GF-D8 (cell line): ENCODE measurements at regions not wholly inside any gene's neighbourhood (a gene's known extent, or its start where the extent isn't known, plus 50 kb on each side); places are given as distances from the start of the nearest gene placed in this dataset.
"Not testable (repeated sequence)": the region's sequence is repeated elsewhere in the genome, so short reads cannot be mapped to it uniquely, and the experiment has no call there.

Experiments
- DNase-seq: peaks from one replicate; lab custom pipeline; 2025; lab: John Stamatoyannopoulos, UW

DNA sequence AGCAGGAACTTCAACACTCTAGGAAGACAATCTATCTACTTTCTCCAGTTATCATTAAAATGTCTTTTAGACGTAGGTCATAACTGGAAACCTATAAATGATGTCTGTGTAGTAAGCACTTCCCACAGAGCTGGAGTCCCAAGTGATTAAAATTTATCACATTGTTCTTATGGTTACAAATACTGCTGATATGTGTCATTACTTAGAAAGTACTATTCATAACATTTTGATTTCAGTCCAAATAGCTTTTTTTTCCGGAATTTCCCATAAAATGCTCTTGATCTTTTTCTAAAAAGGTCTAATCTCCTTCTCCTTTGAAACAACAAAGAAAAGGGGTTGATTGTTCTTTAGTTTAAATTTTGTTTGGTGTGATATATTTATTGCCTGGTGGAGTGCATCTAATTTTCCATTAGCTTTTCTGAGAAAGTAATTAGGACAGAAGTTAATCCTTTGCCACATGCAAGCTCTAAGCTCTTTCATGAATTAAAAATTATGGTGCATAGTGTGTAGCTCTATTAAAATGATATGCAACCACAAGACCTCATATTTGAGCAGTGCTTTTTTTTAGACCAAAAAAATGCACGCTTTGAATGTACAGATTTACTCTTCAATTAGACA lies 132.7 kb upstream of the TCF21 start:
- DNase-seq: no peak

GRCh38 chr6:133757335-133757734 lies 131.6 kb upstream of the TCF21 start:
- no peak for DNase-seq

DNA sequence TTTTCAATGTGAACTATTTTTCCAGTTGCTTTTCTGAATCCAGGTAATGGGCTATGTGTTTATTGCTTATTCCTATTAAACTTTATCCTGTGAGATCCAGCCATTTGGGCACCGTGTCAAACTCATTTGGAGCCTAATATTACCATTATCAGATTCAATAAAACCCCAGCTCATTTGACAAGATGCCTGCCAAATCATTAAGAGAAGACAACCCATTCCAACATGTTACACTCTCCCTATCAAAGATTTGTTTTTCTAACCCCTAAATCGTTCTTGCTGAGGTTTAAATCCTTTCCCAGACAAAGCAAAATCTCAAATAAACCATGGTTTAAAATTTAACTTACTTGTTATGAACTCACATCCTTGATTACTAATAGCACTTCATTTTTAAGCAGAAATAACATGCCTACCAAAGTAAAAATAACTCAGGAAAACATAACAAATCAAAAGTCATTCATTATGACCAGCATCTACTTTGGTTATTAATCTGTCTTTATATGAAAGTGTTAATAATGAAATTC lies 130.0 kb upstream of the TCF21 start:
- no peak for DNase-seq

GRCh38 chr6:133759524-133759923 lies 129.4 kb upstream of the TCF21 start:
- no peak for DNase-seq

DNA sequence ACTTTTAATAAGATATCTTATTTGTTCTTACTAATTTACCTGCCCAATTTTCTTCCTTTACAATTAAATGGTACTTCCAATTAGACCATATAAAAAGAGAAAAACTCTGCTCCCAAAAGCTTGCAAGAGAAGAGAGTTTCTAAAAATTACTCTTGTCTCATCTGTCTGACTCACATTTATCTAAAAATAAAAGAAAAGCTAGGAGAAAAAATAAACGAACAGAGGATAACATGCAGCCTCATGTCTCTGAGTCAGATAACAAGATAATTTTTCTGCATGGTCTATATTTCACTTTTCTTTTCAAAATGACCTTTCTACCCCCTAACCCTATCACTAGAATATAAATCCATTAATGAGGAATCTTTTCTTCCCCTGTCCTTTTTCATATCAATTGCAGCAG lies 127.2 kb upstream of the TCF21 start:
- DNase-seq: no peak

DNA sequence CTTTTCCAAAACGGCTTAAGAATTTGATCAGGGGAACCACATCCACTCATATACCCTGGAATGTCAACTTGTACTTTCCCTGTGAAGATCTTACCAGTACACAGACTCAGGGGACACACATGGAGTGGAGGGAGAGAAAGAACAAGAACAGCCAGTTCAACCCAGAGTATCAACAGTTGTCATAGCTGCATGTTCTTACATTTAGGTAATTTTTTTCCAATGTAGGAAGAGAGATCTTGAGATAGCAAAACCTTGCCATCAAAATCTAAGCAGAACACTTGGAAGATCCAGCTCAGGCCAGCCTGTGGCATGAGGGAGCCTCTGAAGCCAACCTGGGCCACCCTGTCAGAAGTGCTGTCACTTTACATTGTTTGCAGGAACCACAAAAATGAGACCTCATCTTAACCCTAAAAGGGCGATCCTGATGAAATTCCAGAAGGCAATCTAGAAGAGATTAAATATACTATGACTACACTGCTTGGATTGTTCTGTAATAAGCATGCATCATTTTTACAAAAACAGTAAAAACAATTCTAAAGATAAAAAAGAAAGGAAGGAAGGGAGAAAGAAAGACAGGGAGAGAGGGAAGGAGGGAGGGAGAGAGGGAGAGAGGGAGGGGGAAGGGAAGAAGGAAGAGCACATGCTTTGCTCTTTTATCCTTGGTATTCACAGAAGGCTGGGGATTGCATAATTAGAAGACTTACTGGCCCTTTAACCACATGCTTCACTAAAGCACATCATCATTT lies 124.7 kb upstream of the TCF21 start:
- DNase-seq: no peak

- DNase-seq: no peak
Measured at GRCh38 chr6:133764754-133765208, 124.1 kb upstream of the TCF21 start.

- no peak for DNase-seq
Measured at GRCh38 chr6:133767357-133767970, 121.4 kb upstream of the TCF21 start.

- DNase-seq: no peak
Measured at GRCh38 chr6:133768656-133769295, 120.1 kb upstream of the TCF21 start.

GRCh38 chr6:133769463-133769862 lies 119.5 kb upstream of the TCF21 start:
- no peak for DNase-seq

- DNase-seq: no peak
Measured at GRCh38 chr6:133772567-133772966, 116.3 kb upstream of the TCF21 start.

GRCh38 chr6:133773776-133774175 lies 115.1 kb upstream of the TCF21 start:
- no peak for DNase-seq

DNA sequence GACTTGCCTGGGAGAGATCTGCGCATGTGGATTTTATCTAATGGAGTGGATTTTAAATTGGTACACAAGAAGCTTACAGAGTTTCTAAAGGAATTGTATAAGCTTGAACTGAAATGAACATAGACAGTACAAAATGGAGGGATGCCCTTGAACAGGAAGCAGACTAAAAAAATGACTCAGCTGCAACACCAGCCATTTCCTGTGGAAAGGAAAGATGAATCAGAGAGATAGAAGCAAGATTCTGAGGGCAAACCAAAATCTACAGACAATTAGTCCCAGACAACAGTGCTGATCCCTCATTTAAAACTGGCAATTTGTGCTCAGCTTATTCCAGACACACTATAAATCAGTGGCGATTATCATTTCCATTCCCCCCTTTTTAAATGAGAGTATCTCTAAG lies 114.6 kb upstream of the TCF21 start:
- DNase-seq: no peak

GRCh38 chr6:133778414-133779130 lies 110.3 kb upstream of the TCF21 start:
- no peak for DNase-seq

DNA sequence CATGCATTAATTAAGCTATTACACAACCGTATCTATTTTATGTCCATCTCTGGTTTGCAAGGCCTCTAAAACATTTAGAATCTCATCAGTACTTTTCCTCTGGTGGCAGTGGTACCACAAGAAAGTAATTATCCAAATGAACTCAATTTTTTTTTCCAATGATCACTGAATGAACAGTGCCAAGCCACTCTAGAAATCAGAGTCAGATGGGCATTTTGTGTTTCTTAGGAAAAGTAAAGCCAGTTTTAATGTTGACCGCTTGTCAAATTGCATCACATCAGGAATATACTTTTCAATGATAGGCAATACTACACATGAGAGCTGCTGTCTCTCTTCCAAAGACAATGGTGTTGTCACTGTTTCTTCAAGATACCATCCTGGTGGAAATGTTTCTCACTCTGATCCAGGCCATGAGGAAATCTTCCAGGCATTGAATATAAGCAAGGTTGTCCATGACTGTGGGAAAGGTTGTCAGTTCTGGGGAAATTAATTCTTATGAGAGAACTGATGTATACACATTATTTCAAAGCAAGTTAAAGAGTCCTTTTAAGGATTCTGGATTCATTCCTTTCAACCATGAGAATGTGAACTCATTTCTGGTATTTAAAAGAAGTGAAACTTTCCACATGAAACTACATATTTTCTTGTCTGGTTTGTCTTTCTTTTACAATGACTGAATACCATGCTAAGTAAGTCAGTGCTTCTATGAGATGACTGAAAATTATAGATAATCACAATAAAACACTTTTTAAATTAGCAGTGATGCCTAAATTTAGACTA lies 108.8 kb upstream of the TCF21 start:
- no peak for DNase-seq

DNA sequence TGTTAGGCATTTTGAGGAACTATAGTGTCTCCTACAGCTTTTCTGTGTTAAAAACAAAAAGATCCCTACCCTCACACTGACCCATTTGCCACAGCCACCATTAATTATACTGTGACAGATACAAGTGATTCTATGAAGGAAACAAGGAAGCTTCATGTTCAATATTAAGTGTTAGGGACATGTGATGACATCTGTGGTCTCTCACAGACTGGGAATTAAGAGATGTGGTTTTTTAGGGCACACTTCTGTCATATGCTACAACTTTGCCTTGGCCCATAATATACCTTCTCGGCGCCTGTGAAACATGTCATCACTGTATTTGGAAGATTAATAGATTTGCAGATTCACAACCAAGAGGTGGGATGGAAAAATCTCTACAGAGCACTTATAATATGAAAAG lies 102.9 kb upstream of the TCF21 start:
- DNase-seq: no peak

DNA sequence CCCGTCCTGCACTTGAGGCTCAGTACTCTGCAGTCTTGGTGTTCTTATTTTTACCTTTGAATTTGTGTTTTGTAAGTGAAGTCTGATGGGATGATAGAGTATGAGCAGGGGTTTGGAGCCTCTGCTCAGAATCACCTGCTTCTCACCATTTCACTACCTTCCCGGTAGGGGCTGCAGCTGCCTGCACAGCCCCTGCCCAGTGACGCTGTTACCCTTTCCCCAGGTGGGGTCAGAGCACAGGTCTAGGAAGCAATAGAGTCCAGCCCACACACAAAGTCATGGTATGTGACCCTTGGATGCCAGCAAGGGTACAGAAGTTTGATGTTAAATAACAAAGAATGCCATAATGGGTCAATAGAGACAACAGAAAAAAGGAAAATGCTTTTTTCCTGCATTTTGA lies 101.8 kb upstream of the TCF21 start:
- no peak for DNase-seq

DNA sequence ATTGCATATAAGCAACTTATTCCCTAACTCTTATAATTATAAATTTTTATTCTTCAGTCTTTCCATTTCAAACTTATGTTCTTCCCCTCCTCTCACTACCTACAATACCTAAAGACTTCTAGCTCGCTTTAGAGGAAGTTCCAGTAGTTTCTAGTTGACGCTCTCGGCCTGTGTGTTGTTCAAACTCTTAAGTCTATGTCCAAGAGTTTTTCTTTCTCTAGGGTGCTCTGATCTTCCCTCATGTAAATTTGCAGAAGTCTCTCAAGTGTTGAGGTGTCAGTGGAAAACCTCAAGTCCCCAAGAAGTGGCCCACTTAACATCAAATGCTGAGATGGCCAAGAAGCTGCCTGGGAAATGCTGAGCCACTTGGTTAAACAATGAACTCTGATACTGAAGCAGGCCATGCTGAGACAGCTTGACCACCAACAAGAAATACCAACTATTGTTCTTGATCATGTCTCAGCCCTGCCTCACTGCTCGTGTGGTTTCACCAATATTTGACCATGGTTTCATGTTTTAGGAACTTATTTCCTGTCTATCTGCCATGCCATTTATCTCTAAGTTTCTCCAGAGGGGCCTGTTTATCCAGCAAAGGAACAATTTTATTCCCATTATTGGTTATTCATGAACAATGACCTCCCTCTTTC lies 100.9 kb upstream of the TCF21 start:
- DNase-seq: no peak

GRCh38 chr6:133788556-133788955 lies 100.4 kb upstream of the TCF21 start:
- DNase-seq: no peak

DNA sequence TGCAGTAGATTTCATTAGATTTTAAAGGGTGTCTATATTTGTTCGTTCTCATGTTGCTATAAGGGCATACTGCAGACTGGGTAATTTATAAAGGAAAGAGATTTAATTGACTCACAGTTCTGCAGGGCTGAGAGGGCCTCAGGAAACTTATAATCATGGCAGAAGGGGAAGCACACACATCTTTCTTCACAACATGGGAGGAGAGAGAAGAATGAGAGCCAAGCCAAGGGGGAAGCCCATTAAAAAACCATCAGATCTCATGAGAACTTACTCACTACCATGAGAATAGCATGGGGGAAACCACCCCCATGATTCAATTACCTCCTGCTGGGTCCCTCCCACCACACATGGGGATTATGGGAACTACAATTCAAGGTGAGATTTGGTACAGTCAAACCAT lies 99.5 kb upstream of the TCF21 start:
- not testable (repeated sequence) for DNase-seq

GRCh38 chr6:133790756-133791155 lies 98.2 kb upstream of the TCF21 start:
- not testable (repeated sequence) for DNase-seq
